ENCODE measurements at regions not wholly inside any gene's neighbourhood (a gene's known extent, or its start where the extent isn't known, plus 50 kb on each side); places are given as distances from the start of the nearest gene placed in this dataset.

- TF ChIP-seq RAD21 (CRISPR knock-in tag; conservative IDR thresholded peaks at IDR 0.05 in 1 of 2, IDR thresholded peaks at IDR 0.05 in 1 of 2), result no peak
- no peak for TF ChIP-seq CBX2 (IDR thresholded peaks at IDR 0.05; ENCODE audit: insufficient read depth, low read length, poor library complexity, severe bottlenecking)
- TF ChIP-seq ZHX1 (conservative IDR thresholded peaks at IDR 0.05; ENCODE audit: low read length), result no peak
Measured at GRCh38 chr11:129705933-129706332, 109.7 kb upstream of the TMEM45B start.

Data from K562 (cell line).